CD14-positive monocyte (primary cell): ENCODE measurements at regions not wholly inside any gene's neighbourhood (a gene's known extent, or its start where the extent isn't known, plus 50 kb on each side); places are given as distances from the start of the nearest gene placed in this dataset.

Experiments
- DNase-seq, 3 donors: peaks; one replicate each; pipeline ENCODE4 v3.0.0-alpha.2; 2011 to 2022
- H2AFZ ChIP-seq: 2 replicates; pipeline ENCODE4 v1.6.0; 2012; ENCODE audit warnings: mild to moderate bottlenecking, low read depth, low read length, inconsistent platforms; ENCODE audit not compliant: insufficient read depth, poor library complexity, severe bottlenecking
- H3K27ac ChIP-seq, 2 donors: 1 replicate in 1 of 2; 2 replicates in 1 of 2; pipeline ENCODE4 v1.5.1; 2012 to 2013; ENCODE audit warnings: low read length in 2 of 2, control low read depth in 1 of 2, inconsistent platforms in 1 of 2, low read depth in 1 of 2, mild to moderate bottlenecking in 1 of 2
- H3K27me3 ChIP-seq, 2 donors: one replicate each; pipeline versions ENCODE4 v1.6.0 to v1.6.1; 2011 to 2013; ENCODE audit warnings: low read length in 2 of 2; ENCODE audit not compliant: control insufficient read depth in 2 of 2, insufficient read depth in 2 of 2
- H3K36me3 ChIP-seq, 2 donors: replicated peaks in 1 of 2; 1 replicate in 1 of 2; 2 replicates in 1 of 2; pipeline versions ENCODE4 v1.5.1 to v1.6.1; 2012 to 2013; ENCODE audit warnings: low read length in 2 of 2, control low read depth in 1 of 2, inconsistent platforms in 1 of 2, mild to moderate bottlenecking in 1 of 2; ENCODE audit not compliant: insufficient read depth in 2 of 2, control insufficient read depth in 1 of 2
- H3K4me1 ChIP-seq, 2 donors: 1 replicate in 1 of 2; 2 replicates in 1 of 2; pipeline versions ENCODE4 v1.5.1 to v1.6.1; 2012 to 2013; ENCODE audit warnings: low read length in 2 of 2, control low read depth in 1 of 2, inconsistent platforms in 1 of 2, mild to moderate bottlenecking in 1 of 2, moderate library complexity in 1 of 2; ENCODE audit not compliant: insufficient read depth in 2 of 2, control insufficient read depth in 1 of 2
- H3K4me2 ChIP-seq: replicated peaks from 2 replicates; pipeline ENCODE3; 2012; ENCODE audit warnings: low read length, moderate library complexity, mild to moderate bottlenecking; ENCODE audit not compliant: poor library complexity, severe bottlenecking; ENCODE audit errors: extremely low read depth
- H3K4me3 ChIP-seq, 3 experiments: fragments of 200-600 bp in 1 of 3; sonication (generic) in 1 of 3; replicated peaks in 1 of 3; 1 replicate in 2 of 3; 2 replicates in 1 of 3; pipeline ENCODE4 v1.5.1; 2011 to 2013; ENCODE audit warnings: low read length in 3 of 3, mild to moderate bottlenecking in 3 of 3, control low read depth in 2 of 3, low read depth in 2 of 3, inconsistent platforms in 1 of 3, moderate library complexity in 1 of 3
- H3K79me2 ChIP-seq: 2 replicates; pipeline ENCODE4 v1.6.0; 2012; ENCODE audit warnings: mild to moderate bottlenecking, control low read depth, inconsistent platforms, low read length, moderate library complexity; ENCODE audit not compliant: insufficient read depth
- H3K9ac ChIP-seq: 2 replicates; pipeline ENCODE4 v1.6.0; 2017; ENCODE audit warnings: low read length, mild to moderate bottlenecking; ENCODE audit not compliant: insufficient read depth, poor library complexity, severe bottlenecking
- H3K9me3 ChIP-seq, 2 donors: replicated peaks in 1 of 2; 1 replicate in 1 of 2; 2 replicates in 1 of 2; pipeline versions ENCODE4 v1.5.1 to v1.6.1; 2012 to 2013; ENCODE audit warnings: low read length in 2 of 2, control low read depth in 1 of 2; ENCODE audit not compliant: control insufficient read depth in 1 of 2, insufficient read depth in 1 of 2
- H4K20me1 ChIP-seq: 2 replicates; pipeline ENCODE4 v1.6.0; 2012; ENCODE audit warnings: mild to moderate bottlenecking, low read length, control low read depth, moderate library complexity; ENCODE audit not compliant: insufficient read depth
- H3K27ac Mint-ChIP-seq, 7 donors: one replicate each; pipeline ENCODE4 v1.8.0; 2020; ENCODE audit warnings: mild to moderate bottlenecking in 7 of 7, mixed read lengths in 7 of 7, moderate library complexity in 6 of 7, inconsistent platforms in 2 of 7
- H3K27me3 Mint-ChIP-seq, 3 donors: one replicate each; pipeline ENCODE4 v1.8.0; 2021 to 2022; ENCODE audit warnings: low read depth in 3 of 3, mild to moderate bottlenecking in 3 of 3, mixed read lengths in 3 of 3, moderate library complexity in 3 of 3, inconsistent platforms in 1 of 3
- H3K36me3 Mint-ChIP-seq, 2 donors: one replicate each; pipeline ENCODE4 v1.8.0; 2020; ENCODE audit warnings: mixed read lengths in 2 of 2, inconsistent platforms in 1 of 2, mild to moderate bottlenecking in 1 of 2
- H3K4me1 Mint-ChIP-seq: one replicate; pipeline ENCODE4 v1.8.0; 2020; ENCODE audit warnings: mild to moderate bottlenecking, mixed read lengths
- H3K4me3 Mint-ChIP-seq, 2 donors: one replicate each; pipeline ENCODE4 v1.8.0; 2020; ENCODE audit warnings: mild to moderate bottlenecking in 2 of 2, mixed read lengths in 2 of 2, moderate library complexity in 1 of 2
- H3K9me3 Mint-ChIP-seq, 7 donors: one replicate each; pipeline ENCODE4 v1.8.0; 2020 to 2022; ENCODE audit warnings: mixed read lengths in 7 of 7, mild to moderate bottlenecking in 6 of 7, moderate library complexity in 6 of 7, inconsistent platforms in 2 of 7
- CTCF ChIP-seq: fragments of 200-600 bp; IDR thresholded peaks from one replicate; pipeline ENCODE4 v1.8.0; 2022; ENCODE audit warnings: antibody characterized with exemption, mild to moderate bottlenecking
- WGBS: methylation state at CpG from one replicate; pipeline ENCODE4 v1.1.5; 2013; ENCODE audit warnings: missing lambda C conversion rate; ENCODE audit not compliant: insufficient coverage; 5-methylcytosine and 5-hydroxymethylcytosine counted together
- intact Hi-C, 2 donors: fragments of 100-400 bp; cut with micrococcal nuclease; formaldehyde crosslinking; loops; one replicate each; pipeline versions ENCODE4 v1.15.0 to v1.15.1; 2023

GRCh38 chr14:55944757-55945156 lies 173.5 kb upstream of the PELI2 start:
- Mint-ChIP-seq H3K4me1 (peaks cover 2% of the 10 kb centered on the region), H3K4me3 (no peak overlapping the region), H3K36me3 (no peaks in the 10 kb centered on the region), H3K9me3 (peaks cover 0 to 8% (median 3%) of the 10 kb centered on the region in 7 donors), H3K27ac (no peak overlapping the region), H3K27me3 (peaks cover 2 to 4% (median 3%) of the 10 kb centered on the region in 3 donors)
- Histone ChIP-seq H3K79me2 (no peaks in the 10 kb centered on the region), H3K27me3 (no peaks in the 10 kb centered on the region), H3K9ac (no peak overlapping the region), H3K9me3 (no peaks in the 10 kb centered on the region), H2AFZ (no peak overlapping the region), H3K4me2 (no peak overlapping the region), H3K27ac (no peak overlapping the region), H3K4me1 (no peaks in the 10 kb centered on the region), H3K36me3 (no peaks in the 10 kb centered on the region), H4K20me1 (no peaks in the 10 kb centered on the region), H3K4me3 (no peak overlapping the region)
- no peak for TF ChIP-seq CTCF
- intact Hi-C loops = no loop called here
- DNase-seq = no peak
- 60% methylated on average over 1 of the region's 3 CpGs for WGBS

GRCh38 chr14:55946231-55946630 lies 172.0 kb upstream of the PELI2 start:
- H3K36me3 ChIP-seq = no peaks in the 10 kb centered on the region
- H3K27me3 Mint-ChIP-seq = peaks cover 0 to 5% (median 3%) of the 10 kb centered on the region in 3 donors
- no peak overlapping the region for H3K27ac Mint-ChIP-seq
- DNase-seq = peak; percentile 12 to 19 (median 18)
- no peak overlapping the region for H3K4me3 Mint-ChIP-seq
- 8% methylated on average over 2 of the region's 2 CpGs for WGBS
- H3K4me1 ChIP-seq = no peaks in the 10 kb centered on the region
- H3K36me3 Mint-ChIP-seq = no peaks in the 10 kb centered on the region
- H4K20me1 ChIP-seq = no peaks in the 10 kb centered on the region
- H3K9me3 Mint-ChIP-seq = peaks cover 0 to 5% (median 2%) of the 10 kb centered on the region in 7 donors
- H3K9ac ChIP-seq = no peak overlapping the region
- TF ChIP-seq CTCF = no peak
- no peaks in the 10 kb centered on the region for H3K27me3 ChIP-seq
- intact Hi-C loops = no loop called here
- no peak overlapping the region for H3K27ac ChIP-seq
- H2AFZ ChIP-seq = no peak overlapping the region
- no peak overlapping the region for H3K4me2 ChIP-seq
- H3K9me3 ChIP-seq = no peaks in the 10 kb centered on the region
- H3K4me3 ChIP-seq = no peak overlapping the region
- peaks cover 2% of the 10 kb centered on the region for H3K4me1 Mint-ChIP-seq
- H3K79me2 ChIP-seq = no peaks in the 10 kb centered on the region
